Stimulated activated CD4-positive, alpha-beta T cell treated with anti-CD3 and anti-CD28 coated beads, Interleukin-4, amount 100 ng/mL, for 1 hour (primary cell): ENCODE measurements at regions not wholly inside any gene's neighbourhood (a gene's known extent, or its start where the extent isn't known, plus 50 kb on each side); places are given as distances from the start of the nearest gene placed in this dataset.
"Not testable (repeated sequence)": the region's sequence is repeated elsewhere in the genome, so short reads cannot be mapped to it uniquely, and the experiment has no call there.

ENCODE experiments used
- DNase-seq: peaks from one replicate; pipeline ENCODE4 v3.0.0-alpha.2; 2020

DNA sequence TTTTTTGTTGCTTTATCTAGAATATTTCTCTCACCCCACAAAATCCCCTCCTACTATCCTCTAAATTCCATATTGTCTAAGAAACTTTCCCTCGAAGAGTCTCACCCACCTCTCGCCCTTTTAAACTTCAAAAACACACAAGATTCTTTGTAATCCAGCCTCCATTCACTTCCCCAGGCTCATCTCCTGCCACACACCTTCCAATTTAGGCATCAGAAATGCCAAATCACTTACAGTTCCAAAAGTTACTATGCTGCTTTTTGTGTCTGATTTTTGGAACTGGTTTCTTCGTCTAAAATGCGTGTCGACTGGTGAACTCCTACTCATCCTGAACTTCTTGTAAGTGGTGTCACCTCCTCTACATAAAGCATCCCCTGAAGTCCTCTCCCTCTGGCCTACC lies 482.4 kb upstream of the CAMK1G start:
- no peak for DNase-seq

DNA sequence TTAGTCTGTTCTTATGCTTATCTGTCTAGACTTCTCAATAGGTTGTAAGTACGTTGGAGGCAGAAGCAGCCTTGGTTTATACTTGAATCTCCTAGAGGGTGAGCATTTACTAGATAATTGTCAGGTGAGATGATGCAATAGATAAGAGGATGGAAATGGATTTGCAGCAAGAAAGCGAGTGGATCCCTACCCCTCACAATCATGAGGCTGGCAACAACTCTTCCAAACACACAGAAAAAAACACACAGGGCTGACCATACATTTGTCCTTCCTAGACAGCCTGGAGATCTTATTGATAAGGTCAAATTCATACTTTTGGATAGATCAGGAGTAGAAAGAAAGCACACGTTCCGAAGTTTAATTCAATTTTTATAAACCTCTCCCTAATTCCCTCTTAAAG lies 481.4 kb upstream of the CAMK1G start:
- no peak for DNase-seq

DNA sequence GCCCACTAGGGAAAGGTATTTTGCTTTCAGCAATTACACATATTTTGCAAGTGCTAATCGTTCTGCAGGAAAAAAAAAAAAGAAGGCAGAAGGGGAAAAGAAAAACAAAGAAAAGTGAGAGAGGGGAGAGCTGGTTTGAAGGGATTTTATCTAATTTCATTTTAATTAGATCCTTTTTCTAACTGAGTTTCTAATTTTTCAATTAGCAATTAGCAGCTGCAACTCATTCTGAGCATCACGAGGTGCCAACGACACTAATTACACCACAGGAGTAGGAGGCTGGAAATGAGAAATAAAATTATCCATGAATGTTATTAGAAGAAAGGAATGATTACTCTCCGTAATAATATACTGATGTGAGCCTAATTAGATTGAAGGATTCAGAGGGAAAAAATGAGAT lies 481.0 kb upstream of the CAMK1G start:
- DNase-seq, result no peak

DNA sequence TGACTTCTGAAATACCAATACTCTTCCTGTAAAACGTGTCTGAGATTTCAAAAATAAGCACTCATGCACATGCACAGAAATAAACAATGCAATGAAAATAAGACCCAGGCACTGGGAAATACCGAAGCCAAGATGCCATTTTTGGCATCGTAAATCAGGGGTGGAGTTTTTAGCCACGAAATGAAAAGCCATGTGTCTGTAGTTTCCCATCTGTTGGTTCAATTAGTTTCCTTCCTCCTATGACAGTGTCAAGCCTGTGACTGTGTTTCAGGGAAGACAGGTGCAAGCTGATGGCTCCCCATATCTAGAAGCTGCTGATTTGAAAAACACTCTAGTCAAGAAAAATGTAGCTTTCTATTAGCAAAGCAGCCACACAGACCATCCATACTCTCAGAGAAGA lies 480.4 kb upstream of the CAMK1G start:
- no peak for DNase-seq

GRCh38 chr1:209104646-209105045 lies 478.9 kb upstream of the CAMK1G start:
- DNase-seq, result no peak

GRCh38 chr1:209105701-209106100 lies 477.8 kb upstream of the CAMK1G start:
- no peak for DNase-seq

DNA sequence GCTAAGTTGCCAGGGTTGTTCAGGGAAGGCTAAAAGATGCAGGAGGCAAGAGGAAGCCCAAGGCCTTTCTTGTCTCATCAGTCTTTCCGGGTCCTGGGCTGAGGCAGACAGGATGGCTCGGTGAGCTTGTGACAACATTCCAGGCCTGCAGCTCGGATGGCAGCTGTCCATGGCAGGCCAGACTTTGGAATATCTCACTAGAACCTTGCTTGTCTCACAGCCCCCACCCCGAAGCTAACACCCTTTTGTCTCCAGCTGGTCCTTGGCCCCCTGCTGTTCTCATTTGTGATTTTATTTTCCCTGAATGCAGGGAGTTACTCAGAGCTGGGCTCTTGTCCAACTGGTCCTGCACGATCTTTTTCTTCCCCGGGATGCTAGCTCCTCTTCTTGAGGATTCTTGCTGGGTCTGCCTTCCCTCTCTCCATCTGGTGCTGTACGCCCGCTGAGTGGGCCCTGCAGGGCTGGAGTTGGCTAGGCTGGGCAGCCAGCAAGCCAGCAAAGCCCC lies 477.2 kb upstream of the CAMK1G start:
- DNase-seq, result no peak

DNA sequence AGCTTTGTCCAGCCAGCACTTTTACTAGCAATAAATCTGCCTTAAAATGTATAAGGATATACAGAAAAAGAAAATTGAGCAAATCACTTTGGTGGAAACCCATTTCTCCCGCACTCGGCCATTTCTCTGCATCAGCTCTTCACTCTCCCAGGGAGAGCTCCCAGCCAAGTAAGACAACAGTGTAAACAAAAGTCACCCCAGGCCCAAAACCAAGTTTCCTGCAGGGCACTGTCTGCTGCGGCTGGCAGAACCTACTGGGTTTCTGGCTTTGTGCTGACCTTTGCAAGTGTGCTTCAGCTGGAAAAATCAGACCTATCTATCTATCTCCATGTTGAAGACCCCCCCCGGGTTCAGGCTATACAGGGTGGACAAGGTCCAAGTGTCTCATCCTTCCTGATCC lies 476.7 kb upstream of the CAMK1G start:
- DNase-seq, result no peak

DNA sequence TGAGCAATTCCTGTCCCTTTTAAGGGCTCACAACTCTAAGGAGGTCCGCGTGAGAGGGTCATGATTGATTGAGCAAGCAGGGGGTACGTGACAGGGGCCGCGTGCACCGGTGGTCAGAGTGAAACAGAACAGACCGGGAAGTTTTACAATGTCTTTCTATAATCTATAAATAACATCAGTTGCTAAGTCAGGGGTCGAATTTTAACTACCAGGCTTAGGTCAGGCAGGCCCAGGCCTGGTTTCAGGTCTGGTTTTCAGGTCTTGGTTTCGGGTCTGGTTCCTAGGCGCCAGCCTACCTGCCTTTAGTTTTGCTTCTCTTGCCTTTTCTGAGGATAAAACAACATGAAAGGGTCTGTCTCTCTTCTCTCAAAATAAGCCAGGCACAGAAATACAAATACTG lies 476.0 kb upstream of the CAMK1G start:
- DNase-seq, result no peak

- DNase-seq, result no peak
Observed at GRCh38 chr1:209109001-209109785, 474.3 kb upstream of the CAMK1G start.

DNA sequence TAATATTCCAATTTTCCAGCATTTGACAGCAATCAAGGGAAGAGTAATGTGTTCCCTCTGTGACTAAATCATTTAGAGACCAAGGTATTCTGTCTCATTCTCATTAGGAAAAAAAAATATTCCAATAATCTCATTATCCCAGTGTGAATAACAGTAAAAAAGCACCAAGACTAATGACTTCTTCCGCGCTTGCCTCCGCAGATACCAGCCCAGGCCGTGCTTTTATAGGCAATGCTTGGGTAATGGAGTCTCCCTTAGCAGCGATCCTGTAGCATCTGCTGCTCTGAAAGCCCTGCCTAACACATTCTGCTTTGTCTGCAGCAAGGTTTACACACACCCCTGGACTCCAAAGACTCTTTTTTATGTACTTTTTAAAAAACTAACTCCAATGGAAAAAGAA lies 470.0 kb upstream of the CAMK1G start:
- DNase-seq, result no peak

DNA sequence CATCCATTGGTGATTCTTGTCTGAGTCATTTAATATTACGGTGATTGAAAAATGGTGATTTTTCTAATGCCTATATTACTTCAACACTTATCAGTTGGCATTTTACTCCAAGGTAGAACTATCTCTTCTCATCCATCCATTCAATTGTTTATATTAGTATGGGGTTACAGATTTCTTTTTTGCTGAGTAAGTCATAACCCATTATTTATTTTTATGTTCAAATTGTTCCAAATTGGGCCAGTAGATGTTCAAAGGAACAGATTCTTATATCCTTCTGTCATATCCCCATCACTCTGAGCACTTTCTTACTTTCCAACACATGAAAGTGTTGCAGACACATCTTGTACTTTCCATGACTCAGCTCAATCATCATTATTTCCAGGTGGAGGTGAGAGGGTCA lies 466.8 kb upstream of the CAMK1G start:
- no peak for DNase-seq

DNA sequence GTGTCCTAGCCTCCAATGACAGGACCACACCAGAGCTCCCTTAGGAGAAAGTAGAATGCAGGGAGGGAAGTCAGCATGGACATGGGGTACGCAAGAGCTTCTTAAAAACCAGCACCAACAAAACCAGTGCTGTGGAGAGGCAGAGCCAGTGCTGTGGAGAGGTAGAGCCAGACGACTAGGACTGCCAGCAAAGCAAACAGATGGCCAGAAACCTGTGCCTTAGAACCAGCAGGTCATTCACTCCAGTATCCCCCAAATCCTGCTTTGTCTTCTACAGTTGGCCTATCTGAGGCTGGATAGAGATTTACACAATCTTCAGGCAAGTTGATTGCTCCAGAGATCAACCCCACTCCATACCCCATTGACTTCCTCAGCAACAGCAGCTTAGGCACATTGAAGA lies 459.9 kb upstream of the CAMK1G start:
- no peak for DNase-seq

GRCh38 chr1:209129091-209129490 lies 454.4 kb upstream of the CAMK1G start:
- DNase-seq, result not testable (repeated sequence)

GRCh38 chr1:209130886-209131285 lies 452.6 kb upstream of the CAMK1G start:
- DNase-seq, result no peak

- no peak for DNase-seq
Observed at GRCh38 chr1:209132736-209133467, 450.6 kb upstream of the CAMK1G start.

DNA sequence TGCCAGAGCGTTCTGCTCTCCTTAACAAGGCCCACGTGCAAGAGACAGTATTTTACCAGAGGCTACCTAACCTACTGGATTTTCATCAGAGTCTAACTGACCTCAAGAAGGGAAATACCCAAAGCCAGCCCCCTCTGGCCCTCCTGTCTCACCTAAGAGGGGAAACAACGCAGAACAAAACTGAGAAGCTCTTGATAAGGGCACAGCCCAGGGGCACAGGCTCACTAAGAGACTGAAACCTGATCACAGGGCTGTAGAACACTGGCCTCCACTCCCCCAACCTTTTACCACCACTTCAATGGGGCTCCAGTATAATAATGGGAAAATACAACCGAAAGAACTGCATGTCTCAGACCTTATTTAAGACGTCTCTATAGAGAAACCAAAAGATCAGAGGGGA lies 449.5 kb upstream of the CAMK1G start:
- no peak for DNase-seq

DNA sequence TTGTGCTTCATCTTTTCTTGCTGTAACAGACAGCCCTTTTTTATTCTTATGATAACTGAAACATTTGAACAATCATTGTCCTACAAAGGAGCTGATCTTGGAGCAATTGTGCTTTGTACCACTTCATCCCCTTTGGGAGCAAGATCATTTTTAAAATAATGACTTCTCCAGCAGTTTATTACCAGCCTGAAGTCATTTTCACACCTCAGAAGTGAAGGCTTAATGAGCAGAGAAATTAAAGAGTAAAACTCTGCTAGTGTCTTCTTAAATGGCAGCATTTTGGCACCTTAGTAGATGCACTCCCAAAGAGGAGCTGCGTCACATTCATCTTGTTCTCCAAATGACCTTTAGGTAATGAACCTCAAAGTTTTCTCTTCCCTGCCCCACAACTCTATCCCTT lies 439.6 kb upstream of the CAMK1G start:
- DNase-seq, result no peak

DNA sequence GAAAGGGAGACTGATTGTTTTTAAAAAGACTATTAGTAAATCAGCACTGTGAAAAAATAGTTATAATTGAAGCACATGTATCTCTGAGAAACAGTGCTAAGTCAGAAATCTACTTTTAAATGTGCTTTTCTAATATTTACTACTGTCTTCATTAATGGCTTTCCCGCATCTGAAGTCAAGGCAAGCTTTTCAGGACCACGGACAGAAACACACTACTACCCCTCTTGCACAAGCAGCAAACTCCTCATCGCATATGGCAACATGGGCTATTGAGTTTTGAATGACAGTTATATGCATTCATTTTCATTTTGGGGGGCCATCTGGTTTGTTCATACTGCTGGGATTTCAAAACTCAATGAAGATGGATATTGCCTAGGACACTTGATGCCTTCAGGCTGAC lies 433.4 kb upstream of the CAMK1G start:
- no peak for DNase-seq

- no peak for DNase-seq
Observed at GRCh38 chr1:209153411-209153810, 430.1 kb upstream of the CAMK1G start.

DNA sequence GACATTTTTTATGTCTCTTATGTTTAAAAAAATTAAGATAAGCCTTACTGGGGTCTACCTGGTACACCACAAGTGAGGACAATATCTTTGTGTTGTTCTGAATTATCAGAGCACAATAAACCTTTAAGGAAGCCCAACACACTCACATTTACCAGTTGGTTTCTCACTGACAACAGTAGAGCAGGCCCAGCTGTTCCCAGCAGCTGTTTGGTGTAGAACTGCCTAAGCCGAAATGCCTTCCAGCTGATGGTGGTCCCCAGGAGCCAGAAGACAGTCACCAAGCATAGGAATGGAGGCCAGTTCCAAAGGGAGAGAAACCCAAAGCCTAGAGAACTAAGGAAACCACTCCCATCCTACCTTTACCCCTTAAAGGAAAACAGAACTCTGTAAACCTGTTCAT lies 428.6 kb upstream of the CAMK1G start:
- no peak for DNase-seq

DNA sequence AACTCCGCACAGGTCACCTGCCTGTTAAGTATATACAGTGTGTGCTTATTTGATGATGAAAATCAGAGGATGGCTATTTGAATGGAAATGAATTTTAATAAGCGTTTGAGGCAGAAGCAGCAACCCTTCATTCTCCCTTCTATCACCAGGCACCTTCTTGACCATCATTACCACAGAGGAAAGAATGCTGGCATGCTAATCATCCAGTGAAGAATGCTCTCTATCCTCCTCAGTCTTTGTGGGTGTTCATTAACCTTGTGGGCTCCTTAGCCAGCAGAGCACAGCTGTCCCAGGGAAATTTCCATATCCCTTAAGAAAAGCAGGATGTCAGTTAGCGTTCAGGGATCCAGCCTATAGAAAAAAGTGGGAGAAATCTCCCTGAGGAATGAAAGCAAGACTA lies 428.0 kb upstream of the CAMK1G start:
- no peak for DNase-seq

DNA sequence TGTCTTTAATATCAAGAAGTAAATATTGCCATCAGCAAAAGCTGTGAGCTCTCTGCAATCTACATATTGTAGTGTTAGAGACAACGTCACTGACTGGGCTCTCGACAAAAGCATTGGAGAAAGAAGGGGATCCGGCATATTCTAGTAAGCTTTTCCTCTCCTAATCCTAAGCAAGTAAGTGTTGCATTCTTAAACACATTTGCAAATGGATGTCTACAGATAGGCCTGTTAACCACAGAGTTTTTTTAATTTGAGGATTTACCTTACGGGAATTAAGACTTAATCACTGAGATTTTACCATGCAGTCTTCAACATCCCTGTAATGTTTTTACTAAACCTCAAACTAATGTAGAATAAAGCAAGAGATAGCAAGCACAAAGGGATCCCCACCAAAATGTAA lies 426.5 kb upstream of the CAMK1G start:
- DNase-seq, result no peak

- DNase-seq, result no peak
Observed at GRCh38 chr1:209157546-209158249, 425.8 kb upstream of the CAMK1G start.
